ENCODE measurements at regions not wholly inside any gene's neighbourhood (a gene's known extent, or its start where the extent isn't known, plus 50 kb on each side); places are given as distances from the start of the nearest gene placed in this dataset.
"Not testable (repeated sequence)": the region's sequence is repeated elsewhere in the genome, so short reads cannot be mapped to it uniquely, and the experiment has no call there.

DNA sequence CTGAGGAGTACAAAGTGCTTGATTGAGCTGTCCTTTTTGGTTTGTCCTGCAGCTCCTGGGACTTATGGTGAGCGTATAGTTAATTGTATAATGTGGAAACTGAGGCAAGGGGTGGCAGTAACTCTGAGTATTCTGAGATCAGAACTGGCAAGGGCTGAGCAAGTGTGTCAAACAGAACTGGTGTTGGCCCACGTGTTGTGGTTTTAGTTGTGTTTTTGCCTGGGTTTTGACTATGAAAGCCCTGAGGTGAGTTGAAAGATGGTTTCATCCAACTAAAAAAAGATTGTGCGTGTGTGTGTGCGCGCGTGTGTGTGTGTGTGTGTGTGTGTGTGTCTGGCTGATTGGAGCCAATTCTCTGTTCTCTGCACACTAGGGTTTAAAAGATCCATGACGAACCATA is 154.1 kb downstream of the EDEM1 start:
- no peaks in the 10 kb centered on the region for H3K36me3 Mint-ChIP-seq

DNA sequence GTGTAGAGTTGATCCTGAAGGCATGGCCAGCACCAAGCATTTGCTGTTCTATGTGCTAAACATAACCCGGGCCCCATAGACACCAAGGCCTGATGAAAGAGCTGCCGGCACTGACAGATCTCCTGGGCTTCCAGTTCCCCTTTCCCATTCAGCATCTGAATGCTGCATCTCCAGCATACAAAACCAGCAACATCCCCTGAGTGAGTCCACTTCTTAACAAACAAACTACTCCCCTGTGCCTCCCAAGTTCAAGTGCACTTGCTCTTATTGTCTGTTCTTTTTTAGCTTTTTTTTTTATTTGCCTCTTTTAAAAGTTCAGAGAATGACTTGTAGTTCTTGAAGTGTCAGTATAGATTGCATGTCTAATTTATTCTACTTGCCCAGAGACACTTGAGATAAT is 156.0 kb downstream of the EDEM1 start:
- Mint-ChIP-seq H3K9me3 (no peaks in the 10 kb centered on the region), H3K4me3 (no peak overlapping the region), H3K27ac (no peak overlapping the region), H3K4me1 (no peaks in the 10 kb centered on the region), H3K27me3 (peaks cover 0 to 22% (median 2%) of the 10 kb centered on the region in 5 donors), H3K36me3 (no peaks in the 10 kb centered on the region)
- POLR2A ChIA-PET: no interaction called here
- DNase-seq: no peak
- ATAC-seq: no peak

More for the DNA sequence above, 154.1 kb downstream of the EDEM1 start:
- ATAC-seq: no peak
- Mint-ChIP-seq H3K9me3 (no peaks in the 10 kb centered on the region), H3K27ac (no peak overlapping the region), H3K4me3 (no peak overlapping the region), H3K4me1 (no peaks in the 10 kb centered on the region), H3K27me3 (peaks cover 0 to 17% (median 2%) of the 10 kb centered on the region in 5 donors)
- POLR2A ChIA-PET: no interaction called here
- DNase-seq: no peak

DNA sequence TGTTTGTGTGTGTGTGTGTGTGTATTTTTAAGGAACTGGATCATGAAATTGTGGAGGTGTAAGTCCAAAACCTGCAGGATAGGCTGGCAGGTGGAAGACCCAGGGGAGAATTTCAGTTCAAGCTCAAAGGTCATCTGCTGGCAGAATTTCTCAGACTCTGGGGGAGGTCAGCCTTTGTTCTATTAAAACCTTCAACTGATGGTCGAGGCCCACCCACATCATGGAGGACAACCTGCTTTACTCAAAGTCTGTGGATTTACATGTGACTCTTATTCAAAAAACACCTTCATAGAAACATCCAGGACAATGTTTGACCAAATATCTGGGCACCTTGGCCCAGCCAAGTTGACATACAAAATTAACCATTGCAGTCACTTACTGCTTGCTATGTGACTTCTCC is 157.2 kb downstream of the EDEM1 start:
- Mint-ChIP-seq H3K36me3 (peaks cover 0 to 4% (median 0%) of the 10 kb centered on the region in 3 donors), H3K27ac (no peak overlapping the region), H3K4me1 (no peaks in the 10 kb centered on the region), H3K27me3 (peaks cover 0 to 30% (median 6%) of the 10 kb centered on the region in 5 donors), H3K9me3 (peaks cover 0 to 7% (median 0%) of the 10 kb centered on the region in 9 donors), H3K4me3 (no peak overlapping the region)
- DNase-seq (no peak), ATAC-seq (no peak)
- POLR2A ChIA-PET: no interaction called here

DNA sequence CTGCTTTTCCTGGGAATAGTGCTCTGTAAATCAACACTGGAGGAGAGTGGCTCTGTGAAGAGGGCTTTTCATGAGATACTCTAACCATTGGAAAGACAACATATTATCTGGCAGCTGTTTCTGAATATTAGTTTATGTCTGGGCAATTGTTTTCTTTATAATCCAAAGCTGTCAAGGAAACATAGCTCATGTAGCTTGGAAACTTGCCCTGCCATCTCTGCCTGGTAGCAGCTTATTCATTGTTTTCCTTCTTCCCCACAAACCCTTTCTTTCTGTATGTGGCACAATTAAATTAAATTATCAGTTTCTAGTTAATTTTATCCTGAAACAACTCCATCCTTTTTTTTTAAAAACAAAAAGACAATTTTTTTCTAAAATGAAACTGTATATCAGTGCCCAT is 160.0 kb downstream of the EDEM1 start:
- H3K36me3 Mint-ChIP-seq: peaks cover 0 to 4% (median 0%) of the 10 kb centered on the region in 3 donors
- no peaks in the 10 kb centered on the region for H3K4me1 Mint-ChIP-seq
- H3K9me3 Mint-ChIP-seq: peaks cover 0 to 10% (median 0%) of the 10 kb centered on the region in 9 donors
- peaks cover 0 to 27% (median 7%) of the 10 kb centered on the region in 5 donors for H3K27me3 Mint-ChIP-seq
- no peak overlapping the region for H3K4me3 Mint-ChIP-seq
- DNase-seq (no peak), ATAC-seq (no peak)
- POLR2A ChIA-PET: no interaction called here
- no peak overlapping the region for H3K27ac Mint-ChIP-seq

DNA sequence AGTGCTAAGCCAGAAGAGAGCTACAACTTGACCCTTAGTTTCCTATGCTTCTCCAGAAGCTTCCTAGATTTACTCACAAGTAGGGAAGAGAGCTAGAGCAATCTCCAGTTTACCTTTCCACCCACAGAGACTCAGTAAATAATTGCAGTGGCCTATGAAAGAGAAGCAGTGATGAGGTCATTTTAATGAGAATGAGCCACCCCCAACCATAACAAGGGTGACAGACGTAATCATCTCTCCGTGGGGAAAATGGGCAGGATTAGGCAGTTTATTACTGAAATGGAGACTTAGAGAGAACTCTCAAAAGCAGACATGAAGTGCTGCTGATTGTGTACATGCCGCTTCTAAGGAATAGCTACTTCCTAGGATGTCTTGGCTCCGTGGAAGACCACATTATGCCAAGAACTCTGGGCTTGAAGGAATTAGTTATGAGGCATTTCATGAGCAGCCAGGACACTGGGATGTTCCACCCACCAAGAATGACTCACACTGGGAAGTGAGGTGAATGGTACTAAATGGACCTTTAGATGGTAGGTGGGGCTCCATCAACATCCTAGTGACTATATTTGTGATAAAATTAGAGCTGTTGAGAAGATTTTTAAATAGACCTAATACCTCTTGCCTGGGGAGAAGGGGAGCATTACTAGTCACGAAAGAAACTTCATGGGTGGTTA is 160.9 kb downstream of the EDEM1 start:
- Mint-ChIP-seq H3K4me1 (peaks cover 0 to 2% (median 0%) of the 10 kb centered on the region in 4 donors), H3K9me3 (peaks cover 0 to 10% (median 0%) of the 10 kb centered on the region in 9 donors), H3K27ac (no peak overlapping the region), H3K27me3 (peaks cover 3 to 24% (median 10%) of the 10 kb centered on the region in 5 donors), H3K36me3 (peaks cover 0 to 4% (median 0%) of the 10 kb centered on the region in 3 donors), H3K4me3 (no peak overlapping the region)
- no peak for DNase-seq
- ATAC-seq: no peak
- POLR2A ChIA-PET: no interaction called here

DNA sequence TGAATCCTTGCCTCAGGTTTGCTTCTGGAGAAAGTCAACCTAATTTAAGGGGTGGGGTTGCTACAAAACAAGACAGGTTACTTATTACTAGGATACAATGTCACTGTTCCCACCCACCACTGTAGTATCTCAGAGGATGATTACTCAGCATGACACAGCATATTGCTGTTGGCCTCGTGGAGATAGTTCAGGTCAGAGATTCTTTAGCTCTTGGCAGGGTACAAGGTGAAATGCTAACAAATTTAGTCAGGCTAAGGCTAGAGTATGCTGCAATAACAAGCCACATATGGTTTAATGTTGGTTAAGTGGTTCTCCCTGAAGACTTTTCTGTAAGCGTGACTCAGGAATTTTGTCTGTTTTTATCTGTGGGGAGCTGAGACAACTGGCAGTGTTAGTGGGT is 161.8 kb downstream of the EDEM1 start:
- POLR2A ChIA-PET: no interaction called here
- H3K27me3 Mint-ChIP-seq: peaks cover 3 to 22% (median 10%) of the 10 kb centered on the region in 5 donors
- H3K36me3 Mint-ChIP-seq: peaks cover 0 to 4% (median 0%) of the 10 kb centered on the region in 3 donors
- DNase-seq (no peak), ATAC-seq (no peak)
- H3K4me1 Mint-ChIP-seq: peaks cover 0 to 2% (median 0%) of the 10 kb centered on the region in 4 donors
- H3K4me3 Mint-ChIP-seq: no peak overlapping the region
- no peak overlapping the region for H3K27ac Mint-ChIP-seq
- peaks cover 0 to 10% (median 0%) of the 10 kb centered on the region in 9 donors for H3K9me3 Mint-ChIP-seq

DNA sequence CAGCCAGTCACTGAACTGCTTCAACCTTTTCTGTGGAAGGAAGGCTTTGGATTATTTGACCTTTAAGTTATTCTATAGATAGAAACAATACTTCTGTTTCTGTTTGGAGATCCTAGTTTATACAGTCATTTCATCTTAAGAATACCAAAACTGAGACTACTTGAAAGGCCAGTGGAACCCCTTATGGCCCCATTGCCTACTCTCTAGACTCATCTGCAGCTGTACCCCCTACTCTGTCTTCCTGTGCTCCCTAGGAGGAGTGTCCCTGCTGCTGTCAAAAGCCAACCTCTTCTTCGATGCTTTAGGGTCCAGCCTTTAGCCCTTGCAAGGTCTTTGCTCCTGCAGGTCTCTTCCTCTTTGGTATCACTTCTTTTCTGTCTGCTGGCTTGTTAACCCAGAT is 169.6 kb downstream of the EDEM1 start:
- Mint-ChIP-seq H3K4me1 (peaks cover 0 to 2% (median 0%) of the 10 kb centered on the region in 4 donors), H3K4me3 (no peak overlapping the region), H3K27me3 (peaks cover 0 to 30% (median 6%) of the 10 kb centered on the region in 5 donors), H3K9me3 (peaks cover 4 to 25% (median 16%) of the 10 kb centered on the region in 9 donors), H3K36me3 (peaks cover 0 to 24% (median 4%) of the 10 kb centered on the region in 3 donors), H3K27ac (no peak overlapping the region)
- POLR2A ChIA-PET: no interaction called here
- DNase-seq: no peak
- ATAC-seq: no peak

DNA sequence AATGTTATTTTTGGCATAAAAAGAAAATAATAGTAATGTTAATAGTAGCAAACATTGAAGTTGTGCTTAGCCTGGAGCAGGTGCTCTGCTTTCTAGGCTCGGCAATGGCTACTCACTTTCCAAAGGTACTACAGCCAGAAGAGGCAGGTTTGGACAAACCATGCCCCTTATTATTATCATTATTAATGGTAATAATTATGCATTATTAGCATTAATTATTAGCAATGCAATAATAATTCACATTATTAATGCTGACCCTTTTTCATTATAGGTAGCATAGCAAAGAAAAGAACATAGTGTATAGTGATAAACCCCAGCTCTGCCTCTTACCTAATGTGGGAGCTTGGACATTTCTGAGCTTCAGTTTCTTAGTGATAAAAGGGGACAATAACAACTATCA is 171.4 kb downstream of the EDEM1 start:
- Mint-ChIP-seq H3K27ac (no peak overlapping the region), H3K27me3 (peaks cover 0 to 27% (median 3%) of the 10 kb centered on the region in 5 donors), H3K4me3 (no peak overlapping the region), H3K4me1 (no peaks in the 10 kb centered on the region), H3K9me3 (peaks cover 4 to 25% (median 16%) of the 10 kb centered on the region in 9 donors), H3K36me3 (peaks cover 0 to 24% (median 4%) of the 10 kb centered on the region in 3 donors)
- ATAC-seq: no peak
- DNase-seq: no peak
- POLR2A ChIA-PET: no interaction called here

DNA sequence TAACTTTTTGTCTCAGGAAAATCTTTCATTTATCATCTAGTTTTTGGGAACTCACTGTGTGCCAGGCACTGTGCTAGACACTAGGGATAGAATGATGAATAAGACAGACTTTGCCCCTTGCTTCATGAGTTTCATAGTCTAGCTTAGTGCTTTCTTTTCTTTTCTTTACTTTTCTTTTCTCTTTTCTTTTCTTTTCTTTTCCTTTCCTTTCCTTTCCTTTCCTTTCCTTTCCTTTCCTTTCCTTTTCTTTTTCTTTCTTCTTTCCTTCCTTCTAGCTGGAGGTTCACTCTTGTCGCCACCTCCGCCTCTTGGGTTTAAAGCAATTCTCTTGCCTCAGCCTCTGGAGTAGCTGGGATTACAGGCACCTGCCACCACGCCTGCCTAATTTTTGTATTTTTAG is 172.9 kb downstream of the EDEM1 start:
- Mint-ChIP-seq H3K27me3 (peaks cover 0 to 27% (median 4%) of the 10 kb centered on the region in 5 donors), H3K4me3 (no peak overlapping the region), H3K36me3 (peaks cover 0 to 24% (median 4%) of the 10 kb centered on the region in 3 donors), H3K27ac (no peak overlapping the region), H3K9me3 (peaks cover 4 to 26% (median 16%) of the 10 kb centered on the region in 9 donors), H3K4me1 (no peaks in the 10 kb centered on the region)
- POLR2A ChIA-PET: no interaction called here
- DNase-seq: no peak
- no peak for ATAC-seq

DNA sequence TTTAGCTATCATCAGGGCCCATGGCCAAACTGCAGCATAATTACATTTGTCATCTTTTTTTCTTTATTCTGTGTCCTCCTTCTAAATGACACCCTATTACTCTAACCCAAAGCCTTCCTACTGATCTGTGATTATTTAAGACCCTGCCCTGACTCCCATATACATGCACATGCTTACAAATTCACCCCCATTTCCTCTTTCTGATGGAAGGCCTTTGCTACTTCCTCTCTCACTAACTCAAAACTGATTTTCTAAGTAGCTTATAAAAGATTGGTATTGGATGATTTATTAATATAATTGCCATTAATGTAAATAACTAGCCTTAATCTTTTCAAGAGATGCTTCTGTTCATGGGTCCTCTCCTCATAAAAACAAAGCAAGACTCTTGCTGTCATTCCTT is 179.2 kb downstream of the EDEM1 start:
- no peak for DNase-seq
- H3K9me3 Mint-ChIP-seq: peaks cover 0 to 5% (median 0%) of the 10 kb centered on the region in 9 donors
- POLR2A ChIA-PET: no interaction called here
- peaks cover 0 to 2% (median 0%) of the 10 kb centered on the region in 5 donors for H3K27me3 Mint-ChIP-seq
- no peak overlapping the region for H3K27ac Mint-ChIP-seq
- no peak for ATAC-seq
- H3K36me3 Mint-ChIP-seq: peaks cover 0 to 5% (median 0%) of the 10 kb centered on the region in 3 donors
- no peak overlapping the region for H3K4me3 Mint-ChIP-seq
- no peaks in the 10 kb centered on the region for H3K4me1 Mint-ChIP-seq

DNA sequence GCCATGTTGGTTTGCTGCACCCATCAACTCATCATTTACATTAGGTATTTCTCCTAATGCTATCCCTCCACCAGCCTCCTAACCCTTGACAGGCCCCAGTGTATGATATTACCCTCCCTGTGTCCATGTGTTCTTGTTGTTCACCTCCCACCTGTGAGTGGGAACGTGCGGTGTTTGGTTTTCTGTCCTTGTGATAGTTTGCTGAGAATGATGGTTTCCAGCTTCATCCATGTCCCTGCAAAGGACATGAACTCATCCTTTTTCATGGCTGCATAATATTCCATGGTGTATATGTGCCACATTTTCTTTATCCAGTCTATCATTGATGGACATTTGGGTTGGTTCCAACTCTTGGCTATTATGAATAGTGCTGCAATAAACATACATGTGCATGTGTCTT is 184.0 kb downstream of the EDEM1 start:
- H3K4me1 Mint-ChIP-seq, ATAC-seq, H3K27me3 Mint-ChIP-seq, H3K27ac Mint-ChIP-seq, H3K36me3 Mint-ChIP-seq, H3K4me3 Mint-ChIP-seq, DNase-seq, POLR2A ChIA-PET: not testable (repeated sequence)
- peaks cover 0 to 11% (median 0%) of the 10 kb centered on the region in 9 donors for H3K9me3 Mint-ChIP-seq

DNA sequence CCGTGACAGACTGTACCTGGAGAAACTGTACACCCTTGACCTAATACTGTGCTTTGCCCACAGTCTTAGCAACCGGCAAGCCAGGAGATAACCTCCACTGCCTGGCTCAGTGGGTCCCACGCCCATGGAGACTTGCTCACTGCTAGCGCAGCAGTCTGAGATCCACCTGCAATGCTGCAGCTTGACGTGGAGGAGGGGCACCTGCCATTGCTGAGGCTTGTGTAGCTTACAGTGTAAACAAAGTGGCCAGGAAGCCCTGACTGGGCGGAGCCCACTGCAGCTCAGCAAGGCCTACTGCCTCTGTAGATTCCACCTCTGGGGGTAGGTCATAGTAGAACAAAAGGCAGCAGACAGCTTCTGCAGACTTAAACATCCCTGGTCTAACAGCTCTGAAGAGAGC is 189.3 kb downstream of the EDEM1 start:
- ATAC-seq (no peak), DNase-seq (no peak)
- POLR2A ChIA-PET: no interaction called here
- Mint-ChIP-seq H3K36me3 (peaks cover 0 to 4% (median 0%) of the 10 kb centered on the region in 3 donors), H3K27me3 (peaks cover 0 to 6% (median 0%) of the 10 kb centered on the region in 5 donors), H3K27ac (no peak overlapping the region), H3K4me1 (peaks cover 0 to 2% (median 0%) of the 10 kb centered on the region in 4 donors), H3K4me3 (no peak overlapping the region), H3K9me3 (peaks cover 0 to 46% (median 5%) of the 10 kb centered on the region in 9 donors)

DNA sequence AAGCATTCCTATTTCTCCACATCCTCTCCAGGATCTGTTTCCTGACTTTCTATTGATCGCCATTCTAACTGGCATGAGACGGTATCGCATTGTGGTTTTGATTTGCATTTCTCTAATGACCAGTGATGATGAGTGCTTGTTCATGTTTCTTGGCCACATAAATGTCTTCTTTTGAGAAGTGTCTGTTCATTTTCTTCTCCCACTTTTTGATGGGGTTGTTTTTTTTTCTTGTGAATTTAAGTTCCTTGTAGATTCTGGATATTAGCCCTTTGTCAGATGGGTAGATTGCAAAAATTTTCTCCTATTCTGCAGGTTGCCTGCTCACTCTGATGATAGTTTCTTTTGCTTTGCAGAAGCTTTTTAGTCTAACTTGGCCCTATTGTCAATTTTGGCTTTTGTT is 191.8 kb downstream of the EDEM1 start:
- DNase-seq, H3K27me3 Mint-ChIP-seq, H3K4me3 Mint-ChIP-seq, H3K27ac Mint-ChIP-seq, H3K4me1 Mint-ChIP-seq, H3K36me3 Mint-ChIP-seq, ATAC-seq, POLR2A ChIA-PET: not testable (repeated sequence)
- peaks cover 0 to 45% (median 10%) of the 10 kb centered on the region in 9 donors for H3K9me3 Mint-ChIP-seq

Measured in naive thymus-derived CD8-positive, alpha-beta T cell (primary cell).